Bronchial epithelial cell (primary cell): ENCODE measurements at regions not wholly inside any gene's neighbourhood (a gene's known extent, or its start where the extent isn't known, plus 50 kb on each side); places are given as distances from the start of the nearest gene placed in this dataset.

Source experiments
- DNase-seq: peaks from one replicate; pipeline ENCODE4 v3.0.0-alpha.2; 2010; ENCODE audit warnings: low read depth
- FAIRE-seq: peaks from 2 replicates; lab custom pipeline; 2011; peaks lifted over from hg19 to GRCh38; lab: Jason Lieb, UNC
- H3K27me3 ChIP-seq: 2 replicates; pipeline ENCODE4 v1.5.1; 2011; ENCODE audit warnings: low read length; ENCODE audit not compliant: control insufficient read depth, insufficient read depth
- H3K36me3 ChIP-seq: 2 replicates; pipeline ENCODE4 v1.5.1; 2011; ENCODE audit warnings: low read length; ENCODE audit not compliant: control insufficient read depth, insufficient read depth
- H3K4me3 ChIP-seq: 2 replicates; pipeline ENCODE4 v1.5.1; 2011; ENCODE audit warnings: mild to moderate bottlenecking, low read depth, low read length, control low read depth
- CTCF ChIP-seq: IDR thresholded peaks from 2 replicates; pipeline ENCODE4 v1.5.1; 2011; ENCODE audit warnings: mild to moderate bottlenecking, moderate library complexity, low read length, control low read depth, inconsistent platforms; ENCODE audit not compliant: insufficient read depth, severe bottlenecking

GRCh38 chr3:118781839-118782238 lies 252.8 kb downstream of the IGSF11 start:
- H3K4me3 ChIP-seq = no peak overlapping the region
- no peaks in the 10 kb centered on the region for H3K36me3 ChIP-seq
- DNase-seq (no peak), FAIRE-seq (no peak)
- TF ChIP-seq CTCF = no peak
- H3K27me3 ChIP-seq = no peaks in the 10 kb centered on the region

GRCh38 chr3:118782755-118783202 lies 251.9 kb downstream of the IGSF11 start:
- no peak for TF ChIP-seq CTCF
- Histone ChIP-seq H3K27me3 (no peaks in the 10 kb centered on the region), H3K4me3 (no peak overlapping the region), H3K36me3 (no peaks in the 10 kb centered on the region)
- FAIRE-seq (no peak), DNase-seq (peak; percentile 40)

DNA sequence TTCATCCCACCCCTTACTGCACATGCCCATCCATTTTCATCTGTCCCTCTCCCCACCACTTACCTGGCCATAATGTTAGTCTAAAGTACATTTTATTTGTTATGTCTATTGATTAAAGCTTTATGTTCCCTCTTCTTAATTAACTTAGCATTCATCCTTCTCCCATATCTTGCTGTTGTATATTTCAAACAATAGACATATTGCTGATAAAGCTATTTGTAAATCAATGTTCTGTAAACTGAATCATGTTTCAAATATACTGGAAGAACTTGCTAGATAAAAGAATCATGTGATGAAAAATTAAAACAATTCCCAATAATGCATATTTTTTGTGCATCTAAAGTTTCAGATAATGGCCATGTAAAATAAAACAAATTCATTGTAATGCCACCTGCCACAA lies 249.2 kb downstream of the IGSF11 start:
- Histone ChIP-seq H3K4me3 (no peak overlapping the region), H3K27me3 (no peaks in the 10 kb centered on the region), H3K36me3 (no peaks in the 10 kb centered on the region)
- no peak for TF ChIP-seq CTCF
- FAIRE-seq (no peak), DNase-seq (no peak)

- H3K27me3 ChIP-seq = no peaks in the 10 kb centered on the region
Observed at GRCh38 chr3:118791246-118791645, 243.4 kb downstream of the IGSF11 start.

GRCh38 chr3:118792191-118792590 lies 242.5 kb downstream of the IGSF11 start:
- FAIRE-seq = no peak
- TF ChIP-seq CTCF = no peak
- no peak for DNase-seq
- Histone ChIP-seq H3K27me3 (no peaks in the 10 kb centered on the region), H3K36me3 (no peaks in the 10 kb centered on the region), H3K4me3 (no peak overlapping the region)

More at GRCh38 chr3:118791246-118791645, 243.4 kb downstream of the IGSF11 start:
- FAIRE-seq (no peak), DNase-seq (no peak)
- no peaks in the 10 kb centered on the region for H3K36me3 ChIP-seq
- TF ChIP-seq CTCF = no peak
- H3K4me3 ChIP-seq = no peak overlapping the region

DNA sequence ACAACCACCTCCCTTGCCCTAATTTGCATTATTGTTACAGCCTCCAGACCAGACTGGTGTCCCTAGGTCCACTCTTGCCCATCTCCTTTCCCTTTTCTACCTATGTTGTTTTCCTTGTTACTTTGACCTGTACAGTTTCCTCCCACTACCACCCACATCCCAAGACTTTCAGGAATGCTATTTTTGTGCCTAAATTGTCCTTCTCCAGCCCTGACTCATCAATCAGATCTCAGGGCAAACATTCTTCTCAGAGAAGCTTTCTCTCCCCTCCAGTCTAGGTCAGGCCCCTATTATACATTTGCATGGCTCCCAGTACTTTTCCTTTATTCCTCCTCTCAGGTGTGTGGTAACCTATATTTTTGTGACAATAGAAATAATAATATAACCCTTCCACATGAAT lies 241.5 kb downstream of the IGSF11 start:
- TF ChIP-seq CTCF = no peak
- FAIRE-seq = no peak

More for the DNA sequence above, 241.5 kb downstream of the IGSF11 start:
- DNase-seq = no peak
- Histone ChIP-seq H3K4me3 (no peak overlapping the region), H3K27me3 (no peaks in the 10 kb centered on the region), H3K36me3 (no peaks in the 10 kb centered on the region)
